CD14-positive monocyte (primary cell): ENCODE measurements at regions not wholly inside any gene's neighbourhood (a gene's known extent, or its start where the extent isn't known, plus 50 kb on each side); places are given as distances from the start of the nearest gene placed in this dataset.

ENCODE experiments used
- DNase-seq, 3 donors: peaks; one replicate each; pipeline ENCODE4 v3.0.0-alpha.2; 2011 to 2022
- H2AFZ ChIP-seq: 2 replicates; pipeline ENCODE4 v1.6.0; 2012; ENCODE audit warnings: mild to moderate bottlenecking, low read depth, low read length, inconsistent platforms; ENCODE audit not compliant: insufficient read depth, poor library complexity, severe bottlenecking
- H3K27ac ChIP-seq, 2 donors: 1 replicate in 1 of 2; 2 replicates in 1 of 2; pipeline ENCODE4 v1.5.1; 2012 to 2013; ENCODE audit warnings: low read length in 2 of 2, control low read depth in 1 of 2, inconsistent platforms in 1 of 2, low read depth in 1 of 2, mild to moderate bottlenecking in 1 of 2
- H3K27me3 ChIP-seq, 2 donors: one replicate each; pipeline versions ENCODE4 v1.6.0 to v1.6.1; 2011 to 2013; ENCODE audit warnings: low read length in 2 of 2; ENCODE audit not compliant: control insufficient read depth in 2 of 2, insufficient read depth in 2 of 2
- H3K36me3 ChIP-seq, 2 donors: replicated peaks in 1 of 2; 1 replicate in 1 of 2; 2 replicates in 1 of 2; pipeline versions ENCODE4 v1.5.1 to v1.6.1; 2012 to 2013; ENCODE audit warnings: low read length in 2 of 2, control low read depth in 1 of 2, inconsistent platforms in 1 of 2, mild to moderate bottlenecking in 1 of 2; ENCODE audit not compliant: insufficient read depth in 2 of 2, control insufficient read depth in 1 of 2
- H3K4me1 ChIP-seq, 2 donors: 1 replicate in 1 of 2; 2 replicates in 1 of 2; pipeline versions ENCODE4 v1.5.1 to v1.6.1; 2012 to 2013; ENCODE audit warnings: low read length in 2 of 2, control low read depth in 1 of 2, inconsistent platforms in 1 of 2, mild to moderate bottlenecking in 1 of 2, moderate library complexity in 1 of 2; ENCODE audit not compliant: insufficient read depth in 2 of 2, control insufficient read depth in 1 of 2
- H3K4me2 ChIP-seq: replicated peaks from 2 replicates; pipeline ENCODE3; 2012; ENCODE audit warnings: low read length, moderate library complexity, mild to moderate bottlenecking; ENCODE audit not compliant: poor library complexity, severe bottlenecking; ENCODE audit errors: extremely low read depth
- H3K4me3 ChIP-seq, 3 experiments: fragments of 200-600 bp in 1 of 3; sonication (generic) in 1 of 3; replicated peaks in 1 of 3; 1 replicate in 2 of 3; 2 replicates in 1 of 3; pipeline ENCODE4 v1.5.1; 2011 to 2013; ENCODE audit warnings: low read length in 3 of 3, mild to moderate bottlenecking in 3 of 3, control low read depth in 2 of 3, low read depth in 2 of 3, inconsistent platforms in 1 of 3, moderate library complexity in 1 of 3
- H3K79me2 ChIP-seq: 2 replicates; pipeline ENCODE4 v1.6.0; 2012; ENCODE audit warnings: mild to moderate bottlenecking, control low read depth, inconsistent platforms, low read length, moderate library complexity; ENCODE audit not compliant: insufficient read depth
- H3K9ac ChIP-seq: 2 replicates; pipeline ENCODE4 v1.6.0; 2017; ENCODE audit warnings: low read length, mild to moderate bottlenecking; ENCODE audit not compliant: insufficient read depth, poor library complexity, severe bottlenecking
- H3K9me3 ChIP-seq, 2 donors: replicated peaks in 1 of 2; 1 replicate in 1 of 2; 2 replicates in 1 of 2; pipeline versions ENCODE4 v1.5.1 to v1.6.1; 2012 to 2013; ENCODE audit warnings: low read length in 2 of 2, control low read depth in 1 of 2; ENCODE audit not compliant: control insufficient read depth in 1 of 2, insufficient read depth in 1 of 2
- H4K20me1 ChIP-seq: 2 replicates; pipeline ENCODE4 v1.6.0; 2012; ENCODE audit warnings: mild to moderate bottlenecking, low read length, control low read depth, moderate library complexity; ENCODE audit not compliant: insufficient read depth
- H3K27ac Mint-ChIP-seq, 7 donors: one replicate each; pipeline ENCODE4 v1.8.0; 2020; ENCODE audit warnings: mild to moderate bottlenecking in 7 of 7, mixed read lengths in 7 of 7, moderate library complexity in 6 of 7, inconsistent platforms in 2 of 7
- H3K27me3 Mint-ChIP-seq, 3 donors: one replicate each; pipeline ENCODE4 v1.8.0; 2021 to 2022; ENCODE audit warnings: low read depth in 3 of 3, mild to moderate bottlenecking in 3 of 3, mixed read lengths in 3 of 3, moderate library complexity in 3 of 3, inconsistent platforms in 1 of 3
- H3K36me3 Mint-ChIP-seq, 2 donors: one replicate each; pipeline ENCODE4 v1.8.0; 2020; ENCODE audit warnings: mixed read lengths in 2 of 2, inconsistent platforms in 1 of 2, mild to moderate bottlenecking in 1 of 2
- H3K4me1 Mint-ChIP-seq: one replicate; pipeline ENCODE4 v1.8.0; 2020; ENCODE audit warnings: mild to moderate bottlenecking, mixed read lengths
- H3K4me3 Mint-ChIP-seq, 2 donors: one replicate each; pipeline ENCODE4 v1.8.0; 2020; ENCODE audit warnings: mild to moderate bottlenecking in 2 of 2, mixed read lengths in 2 of 2, moderate library complexity in 1 of 2
- H3K9me3 Mint-ChIP-seq, 7 donors: one replicate each; pipeline ENCODE4 v1.8.0; 2020 to 2022; ENCODE audit warnings: mixed read lengths in 7 of 7, mild to moderate bottlenecking in 6 of 7, moderate library complexity in 6 of 7, inconsistent platforms in 2 of 7
- CTCF ChIP-seq: fragments of 200-600 bp; IDR thresholded peaks from one replicate; pipeline ENCODE4 v1.8.0; 2022; ENCODE audit warnings: antibody characterized with exemption, mild to moderate bottlenecking
- WGBS: methylation state at CpG from one replicate; pipeline ENCODE4 v1.1.5; 2013; ENCODE audit warnings: missing lambda C conversion rate; ENCODE audit not compliant: insufficient coverage; 5-methylcytosine and 5-hydroxymethylcytosine counted together
- intact Hi-C, 2 donors: fragments of 100-400 bp; cut with micrococcal nuclease; formaldehyde crosslinking; loops; one replicate each; pipeline versions ENCODE4 v1.15.0 to v1.15.1; 2023

- H3K4me3 ChIP-seq, result no peak overlapping the region
- no peaks in the 10 kb centered on the region for H4K20me1 ChIP-seq
- H3K9ac ChIP-seq, result no peak overlapping the region
- peaks cover 0 to 3% of the 10 kb centered on the region in 2 donors for H3K4me1 ChIP-seq
- H3K36me3 Mint-ChIP-seq, result no peaks in the 10 kb centered on the region
- H3K79me2 ChIP-seq, result no peaks in the 10 kb centered on the region
- no peaks in the 10 kb centered on the region for H3K36me3 ChIP-seq
- peaks cover 0 to 2% (median 1%) of the 10 kb centered on the region in 3 donors for H3K27me3 Mint-ChIP-seq
- no peaks in the 10 kb centered on the region for H3K9me3 ChIP-seq
- H3K27me3 ChIP-seq, result no peaks in the 10 kb centered on the region
- H3K9me3 Mint-ChIP-seq, result no peaks in the 10 kb centered on the region
- DNase-seq, result no peak
- H3K27ac ChIP-seq, result no peak overlapping the region
- H2AFZ ChIP-seq, result no peak overlapping the region
- peaks cover 11% of the 10 kb centered on the region for H3K4me1 Mint-ChIP-seq
- H3K4me3 Mint-ChIP-seq, result no peak overlapping the region
- no peak overlapping the region for H3K27ac Mint-ChIP-seq
- intact Hi-C loops, result no loop called here
- H3K4me2 ChIP-seq, result no peak overlapping the region
- 100% methylated on average over 6 of the region's 17 CpGs for WGBS
- TF ChIP-seq CTCF, result no peak
Observed at GRCh38 chr13:33490461-33491327, 205.1 kb upstream of the STARD13 start.

GRCh38 chr13:33493672-33494365 is 208.3 kb upstream of the STARD13 start:
- H3K9me3 ChIP-seq, result no peaks in the 10 kb centered on the region
- no peak overlapping the region for H3K9ac ChIP-seq
- WGBS, result 89% methylated on average over 6 of the region's 6 CpGs
- no peak for DNase-seq
- Mint-ChIP-seq H3K36me3 (no peaks in the 10 kb centered on the region), H3K27me3 (peaks cover 0 to 2% (median 2%) of the 10 kb centered on the region in 3 donors), H3K9me3 (peaks cover 0 to 2% (median 0%) of the 10 kb centered on the region in 7 donors), H3K27ac (no peak overlapping the region), H3K4me3 (no peak overlapping the region), H3K4me1 (peaks cover 2% of the 10 kb centered on the region)
- no peak overlapping the region for H2AFZ ChIP-seq
- no peak for TF ChIP-seq CTCF
- no peak overlapping the region for H3K4me2 ChIP-seq
- H3K79me2 ChIP-seq, result no peaks in the 10 kb centered on the region
- no peak overlapping the region for H3K27ac ChIP-seq
- H3K4me3 ChIP-seq, result no peak overlapping the region
- no peaks in the 10 kb centered on the region for H4K20me1 ChIP-seq
- H3K4me1 ChIP-seq, result no peaks in the 10 kb centered on the region
- H3K27me3 ChIP-seq, result no peaks in the 10 kb centered on the region
- intact Hi-C loops, result no loop called here
- H3K36me3 ChIP-seq, result no peaks in the 10 kb centered on the region
